GM18505 (cell line): ENCODE measurements at regions not wholly inside any gene's neighbourhood (a gene's known extent, or its start where the extent isn't known, plus 50 kb on each side); places are given as distances from the start of the nearest gene placed in this dataset.

ENCODE experiments used
- ATAC-seq: cut with Tn5 transposase; IDR thresholded peaks from one replicate; pipeline ENCODE4 v1.9.1; 2021; ENCODE audit not compliant: unreplicated experiment
- POLR2A ChIP-seq: IDR thresholded peaks from 4 replicates; pipeline ENCODE4 v1.6.1; 2011; ENCODE audit warnings: borderline replicate concordance; ENCODE audit not compliant: insufficient read depth, insufficient read length; ENCODE audit errors: extremely low read depth

GRCh38 chr11:45518833-45519535 lies 146.4 kb downstream of the CHST1 start:
- TF ChIP-seq POLR2A, result no peak
- no peak for ATAC-seq

GRCh38 chr11:45518141-45518832 lies 147.1 kb downstream of the CHST1 start:
- ATAC-seq, result no peak
- no peak for TF ChIP-seq POLR2A

- ATAC-seq, result no peak
- no peak for TF ChIP-seq POLR2A
Measured at GRCh38 chr11:45517171-45517770, 148.2 kb downstream of the CHST1 start.

- TF ChIP-seq POLR2A, result no peak
- no peak for ATAC-seq
Measured at GRCh38 chr11:45513821-45514340, 151.5 kb downstream of the CHST1 start.

- no peak for ATAC-seq
- TF ChIP-seq POLR2A, result no peak
Measured at GRCh38 chr11:45512471-45513148, 152.8 kb downstream of the CHST1 start.

GRCh38 chr11:45511566-45511965 lies 153.9 kb downstream of the CHST1 start:
- no peak for ATAC-seq
- no peak for TF ChIP-seq POLR2A

GRCh38 chr11:45507916-45508315 lies 157.5 kb downstream of the CHST1 start:
- no peak for ATAC-seq
- TF ChIP-seq POLR2A, result no peak

GRCh38 chr11:45503311-45503710 lies 162.1 kb downstream of the CHST1 start:
- TF ChIP-seq POLR2A, result no peak
- ATAC-seq, result no peak

- TF ChIP-seq POLR2A, result no peak
- no peak for ATAC-seq
Measured at GRCh38 chr11:45502226-45502545, 163.2 kb downstream of the CHST1 start.

- ATAC-seq, result no peak
- TF ChIP-seq POLR2A, result no peak
Measured at GRCh38 chr11:45501392-45502225, 163.8 kb downstream of the CHST1 start.

- ATAC-seq, result no peak
- TF ChIP-seq POLR2A, result no peak
Measured at GRCh38 chr11:45500451-45500850, 165.0 kb downstream of the CHST1 start.

- no peak for TF ChIP-seq POLR2A
Measured at GRCh38 chr11:45494738-45495137, 170.7 kb downstream of the CHST1 start.

GRCh38 chr11:45489281-45489905 lies 176.0 kb downstream of the CHST1 start:
- no peak for ATAC-seq
- TF ChIP-seq POLR2A, result no peak

More at GRCh38 chr11:45494738-45495137, 170.7 kb downstream of the CHST1 start:
- ATAC-seq, result no peak

- no peak for TF ChIP-seq POLR2A
- no peak for ATAC-seq
Measured at GRCh38 chr11:45486461-45486860, 179.0 kb downstream of the CHST1 start.
